ENCODE measurements at regions not wholly inside any gene's neighbourhood (a gene's known extent, or its start where the extent isn't known, plus 50 kb on each side); places are given as distances from the start of the nearest gene placed in this dataset.

- no peak overlapping the region for H3K4me3 ChIP-seq (ENCODE audit: low read depth, low read length)
- no peak for TF ChIP-seq CTCF (IDR thresholded peaks at IDR 0.05; ENCODE audit: insufficient read depth, low read depth, low read length, missing control alignments)
- DNase-seq (ENCODE audit: low read depth): no peak
Observed at GRCh38 chr1:4430406-4431365, 223.7 kb upstream of the AJAP1 start.

GRCh38 chr1:4431491-4431890 lies 222.9 kb upstream of the AJAP1 start:
- no peak overlapping the region for H3K4me3 ChIP-seq (ENCODE audit: low read depth, low read length)
- no peak for DNase-seq (ENCODE audit: low read depth)
- no peak for TF ChIP-seq CTCF (IDR thresholded peaks at IDR 0.05; ENCODE audit: insufficient read depth, low read depth, low read length, missing control alignments)

- TF ChIP-seq CTCF (IDR thresholded peaks at IDR 0.05; ENCODE audit: insufficient read depth, low read depth, low read length, missing control alignments): no peak
Observed at GRCh38 chr1:4433075-4433474, 221.3 kb upstream of the AJAP1 start.

GRCh38 chr1:4444086-4444485 lies 210.3 kb upstream of the AJAP1 start:
- TF ChIP-seq CTCF (IDR thresholded peaks at IDR 0.05; ENCODE audit: insufficient read depth, low read depth, low read length, missing control alignments): no peak

More at GRCh38 chr1:4433075-4433474, 221.3 kb upstream of the AJAP1 start:
- H3K4me3 ChIP-seq (ENCODE audit: low read depth, low read length): no peak overlapping the region
- DNase-seq (ENCODE audit: low read depth): no peak

GRCh38 chr1:4447778-4448420 lies 206.5 kb upstream of the AJAP1 start:
- DNase-seq (ENCODE audit: low read depth): no peak

More at GRCh38 chr1:4444086-4444485, 210.3 kb upstream of the AJAP1 start:
- no peak for DNase-seq (ENCODE audit: low read depth)
- H3K4me3 ChIP-seq (ENCODE audit: low read depth, low read length): no peak overlapping the region

GRCh38 chr1:4449972-4450371 lies 204.4 kb upstream of the AJAP1 start:
- no peak for DNase-seq (ENCODE audit: low read depth)
- no peak overlapping the region for H3K4me3 ChIP-seq (ENCODE audit: low read depth, low read length)
- TF ChIP-seq CTCF (IDR thresholded peaks at IDR 0.05; ENCODE audit: insufficient read depth, low read depth, low read length, missing control alignments): no peak

More at GRCh38 chr1:4447778-4448420, 206.5 kb upstream of the AJAP1 start:
- no peak for TF ChIP-seq CTCF (IDR thresholded peaks at IDR 0.05; ENCODE audit: insufficient read depth, low read depth, low read length, missing control alignments)
- no peak overlapping the region for H3K4me3 ChIP-seq (ENCODE audit: low read depth, low read length)

Data from GM12865 (cell line).